ENCODE measurements at regions not wholly inside any gene's neighbourhood (a gene's known extent, or its start where the extent isn't known, plus 50 kb on each side); places are given as distances from the start of the nearest gene placed in this dataset.

GRCh38 chr18:75862458-75862857, 435.0 kb upstream of the SMIM21 start:
- ATAC-seq (no peak), DNase-seq (no peak)
- no peak for TF ChIP-seq CTCF (IDR thresholded peaks at IDR 0.05)
- intact Hi-C loops (cut with DNase I, micrococcal nuclease) = no loop called here
- Histone ChIP-seq H3K36me3 (ENCODE audit: low read depth) (no peaks in the 10 kb centered on the region), H3K4me3 (no peak overlapping the region), H3K9me3 (no peaks in the 10 kb centered on the region), H3K4me1 (ENCODE audit: low read depth) (no peaks in the 10 kb centered on the region)

GRCh38 chr18:75860166-75860565, 432.7 kb upstream of the SMIM21 start:
- DNase-seq = no peak
- ATAC-seq = no peak
- intact Hi-C loops (cut with DNase I, micrococcal nuclease) = no loop called here
- H3K36me3 ChIP-seq (ENCODE audit: low read depth) = no peaks in the 10 kb centered on the region
- no peak overlapping the region for H3K4me3 ChIP-seq
- no peaks in the 10 kb centered on the region for H3K4me1 ChIP-seq (ENCODE audit: low read depth)
- TF ChIP-seq CTCF (IDR thresholded peaks at IDR 0.05) = no peak
- H3K9me3 ChIP-seq = no peaks in the 10 kb centered on the region

DNA sequence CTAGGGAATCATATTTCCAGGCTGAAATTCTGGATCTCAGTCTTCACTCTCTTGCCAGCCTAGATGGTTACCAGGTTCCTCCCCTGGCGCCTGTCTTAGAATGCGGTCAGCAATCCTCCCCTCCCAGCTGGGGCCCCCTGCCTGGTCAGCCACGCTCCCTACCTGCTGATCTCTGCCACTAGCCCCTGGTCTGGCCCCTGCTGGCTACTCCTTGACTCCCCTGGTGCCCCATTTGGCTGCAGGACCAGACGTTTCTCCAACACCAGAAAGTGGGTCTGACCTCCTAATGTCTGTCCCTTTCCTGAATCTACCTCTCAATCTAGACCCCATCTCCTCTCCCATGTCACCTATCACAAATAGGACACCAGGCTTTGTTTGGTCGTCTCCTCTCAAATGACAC, 432.0 kb upstream of the SMIM21 start:
- intact Hi-C loops (cut with DNase I, micrococcal nuclease) = no loop called here
- no peak for DNase-seq
- no peaks in the 10 kb centered on the region for H3K4me1 ChIP-seq (ENCODE audit: low read depth)
- no peak for ATAC-seq
- no peaks in the 10 kb centered on the region for H3K9me3 ChIP-seq
- H3K4me3 ChIP-seq = no peak overlapping the region
- H3K36me3 ChIP-seq (ENCODE audit: low read depth) = no peaks in the 10 kb centered on the region
- TF ChIP-seq CTCF (IDR thresholded peaks at IDR 0.05) = no peak

- H3K9me3 ChIP-seq = no peaks in the 10 kb centered on the region
- H3K36me3 ChIP-seq (ENCODE audit: low read depth) = no peaks in the 10 kb centered on the region
- no peak overlapping the region for H3K4me3 ChIP-seq
- ATAC-seq (no peak), DNase-seq (no peak)
- intact Hi-C loops (cut with DNase I, micrococcal nuclease) = no loop called here
- no peaks in the 10 kb centered on the region for H3K4me1 ChIP-seq (ENCODE audit: low read depth)
- no peak for TF ChIP-seq CTCF (IDR thresholded peaks at IDR 0.05)
Measured at GRCh38 chr18:75858754-75859153, 431.3 kb upstream of the SMIM21 start.

DNA sequence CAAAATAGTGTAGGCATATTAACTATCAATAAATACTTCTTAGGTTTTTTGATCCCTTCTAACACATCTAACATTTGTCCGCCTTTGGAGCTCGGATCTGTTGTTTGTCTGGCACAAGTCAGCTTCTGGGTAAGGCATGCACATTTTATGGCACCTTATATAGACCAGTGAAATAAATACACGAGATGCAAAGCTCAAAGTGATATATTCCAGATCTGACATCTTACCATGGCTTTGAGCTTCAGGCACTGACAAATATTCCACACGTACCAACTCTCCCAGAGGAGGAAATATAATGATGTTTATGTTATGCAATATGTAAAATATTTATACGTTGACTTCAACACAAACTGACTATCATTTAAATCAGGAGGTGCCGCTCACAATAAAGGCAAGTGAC, 430.1 kb upstream of the SMIM21 start:
- Histone ChIP-seq H3K9me3 (no peaks in the 10 kb centered on the region), H3K4me3 (no peak overlapping the region), H3K36me3 (ENCODE audit: low read depth) (no peaks in the 10 kb centered on the region), H3K4me1 (ENCODE audit: low read depth) (no peaks in the 10 kb centered on the region)
- ATAC-seq = no peak
- TF ChIP-seq CTCF (IDR thresholded peaks at IDR 0.05) = no peak
- intact Hi-C loops (cut with DNase I, micrococcal nuclease) = no loop called here
- no peak for DNase-seq

DNA sequence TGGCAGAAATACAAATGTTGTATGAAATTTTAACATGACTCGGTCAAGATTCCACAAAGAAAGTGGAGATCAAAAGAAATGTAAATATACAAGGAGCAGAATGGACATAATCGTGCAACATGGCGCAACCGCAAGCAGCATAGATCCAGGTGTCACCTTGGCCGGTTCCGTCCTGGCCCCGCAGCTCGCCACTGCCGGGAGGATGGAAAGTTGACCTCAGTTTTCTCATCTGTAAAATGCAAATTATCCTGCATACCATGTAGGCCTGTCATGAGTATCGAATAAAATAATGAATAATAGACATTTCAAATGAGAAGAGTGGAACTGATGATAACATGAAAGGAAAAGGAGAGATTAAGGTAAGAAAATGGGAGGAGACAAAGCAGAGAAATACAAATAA, 427.3 kb upstream of the SMIM21 start:
- no peaks in the 10 kb centered on the region for H3K9me3 ChIP-seq
- no peak for TF ChIP-seq CTCF (IDR thresholded peaks at IDR 0.05)
- H3K36me3 ChIP-seq (ENCODE audit: low read depth) = no peaks in the 10 kb centered on the region
- ATAC-seq (no peak), DNase-seq (no peak)
- H3K4me3 ChIP-seq = no peak overlapping the region
- H3K4me1 ChIP-seq (ENCODE audit: low read depth) = no peaks in the 10 kb centered on the region
- intact Hi-C loops (cut with DNase I, micrococcal nuclease) = no loop called here
